ENCODE measurements at regions not wholly inside any gene's neighbourhood (a gene's known extent, or its start where the extent isn't known, plus 50 kb on each side); places are given as distances from the start of the nearest gene placed in this dataset.

DNA sequence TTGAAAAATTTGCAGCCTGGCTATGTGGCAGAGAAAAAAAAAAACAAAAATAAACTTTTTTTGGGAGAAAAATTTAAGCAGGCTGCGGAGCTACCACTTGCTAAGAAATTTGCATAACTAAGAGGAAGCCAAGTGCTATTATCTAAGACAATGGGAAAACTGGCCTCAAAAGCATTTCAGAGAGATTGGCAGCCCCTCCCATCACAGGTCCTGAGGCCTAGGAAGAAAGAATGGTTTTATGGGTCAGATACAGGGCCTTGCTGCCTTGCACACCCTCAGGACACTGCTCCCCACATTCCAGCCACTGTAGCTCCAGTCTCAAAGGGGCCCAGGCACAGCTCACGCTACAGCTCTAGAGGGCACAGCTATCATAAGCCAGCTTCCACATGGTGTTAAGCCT lies 777.9 kb downstream of the TENT5A start:
- Histone ChIP-seq H4K20me1 (ENCODE audit: insufficient read depth) (no peaks in the 10 kb centered on the region), H3K4me3 (ENCODE audit: low read length) (no peak overlapping the region), H3K9ac (ENCODE audit: low read length) (no peak overlapping the region), H3K27ac (ENCODE audit: low read length) (no peak overlapping the region), H3K79me2 (replicated peaks; ENCODE audit: insufficient read depth, low read length) (no peaks in the 10 kb centered on the region), H3F3A (ENCODE audit: insufficient read depth, low read length, poor library complexity, severe bottlenecking) (no peaks in the 10 kb centered on the region), H3K9me2 (ENCODE audit: insufficient read depth, low read length) (no peaks in the 10 kb centered on the region), H2AFZ (ENCODE audit: low read depth, low read length) (no peak overlapping the region), H3K27me3 (ENCODE audit: insufficient read depth, low read depth, low read length) (no peaks in the 10 kb centered on the region), H3K9me3 (ENCODE audit: low read length) (no peaks in the 10 kb centered on the region), H3K36me3 (ENCODE audit: insufficient read depth, low read length) (no peaks in the 10 kb centered on the region), H3K4me2 (ENCODE audit: low read length) (no peak overlapping the region)
- TF ChIP-seq EP300 (conservative IDR thresholded peaks at IDR 0.05; ENCODE audit: poor library complexity, severe bottlenecking) (no peak), SMC3 (conservative IDR thresholded peaks at IDR 0.05; ENCODE audit: poor library complexity) (no peak), TAF1 (IDR thresholded peaks at IDR 0.05; ENCODE audit: low read depth) (no peak), EZH2 (IDR thresholded peaks at IDR 0.05; ENCODE audit: borderline replicate concordance, insufficient read depth, low read length, poor library complexity, severe bottlenecking) (no peak), RAD21 (conservative IDR thresholded peaks at IDR 0.05) (no peak), POLR2AphosphoS5 (IDR thresholded peaks at IDR 0.05) (no peak), MXI1 (conservative IDR thresholded peaks at IDR 0.05; ENCODE audit: poor library complexity, severe bottlenecking) (no peak)
- TF ChIP-seq, protein P1, sequence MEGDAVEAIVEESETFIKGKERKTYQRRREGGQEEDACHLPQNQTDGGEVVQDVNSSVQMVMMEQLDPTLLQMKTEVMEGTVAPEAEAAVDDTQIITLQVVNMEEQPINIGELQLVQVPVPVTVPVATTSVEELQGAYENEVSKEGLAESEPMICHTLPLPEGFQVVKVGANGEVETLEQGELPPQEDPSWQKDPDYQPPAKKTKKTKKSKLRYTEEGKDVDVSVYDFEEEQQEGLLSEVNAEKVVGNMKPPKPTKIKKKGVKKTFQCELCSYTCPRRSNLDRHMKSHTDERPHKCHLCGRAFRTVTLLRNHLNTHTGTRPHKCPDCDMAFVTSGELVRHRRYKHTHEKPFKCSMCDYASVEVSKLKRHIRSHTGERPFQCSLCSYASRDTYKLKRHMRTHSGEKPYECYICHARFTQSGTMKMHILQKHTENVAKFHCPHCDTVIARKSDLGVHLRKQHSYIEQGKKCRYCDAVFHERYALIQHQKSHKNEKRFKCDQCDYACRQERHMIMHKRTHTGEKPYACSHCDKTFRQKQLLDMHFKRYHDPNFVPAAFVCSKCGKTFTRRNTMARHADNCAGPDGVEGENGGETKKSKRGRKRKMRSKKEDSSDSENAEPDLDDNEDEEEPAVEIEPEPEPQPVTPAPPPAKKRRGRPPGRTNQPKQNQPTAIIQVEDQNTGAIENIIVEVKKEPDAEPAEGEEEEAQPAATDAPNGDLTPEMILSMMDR (IDR thresholded peaks at IDR 0.05; ENCODE audit: poor library complexity, severe bottlenecking), result no peak
- TF ChIP-seq, protein P2, sequence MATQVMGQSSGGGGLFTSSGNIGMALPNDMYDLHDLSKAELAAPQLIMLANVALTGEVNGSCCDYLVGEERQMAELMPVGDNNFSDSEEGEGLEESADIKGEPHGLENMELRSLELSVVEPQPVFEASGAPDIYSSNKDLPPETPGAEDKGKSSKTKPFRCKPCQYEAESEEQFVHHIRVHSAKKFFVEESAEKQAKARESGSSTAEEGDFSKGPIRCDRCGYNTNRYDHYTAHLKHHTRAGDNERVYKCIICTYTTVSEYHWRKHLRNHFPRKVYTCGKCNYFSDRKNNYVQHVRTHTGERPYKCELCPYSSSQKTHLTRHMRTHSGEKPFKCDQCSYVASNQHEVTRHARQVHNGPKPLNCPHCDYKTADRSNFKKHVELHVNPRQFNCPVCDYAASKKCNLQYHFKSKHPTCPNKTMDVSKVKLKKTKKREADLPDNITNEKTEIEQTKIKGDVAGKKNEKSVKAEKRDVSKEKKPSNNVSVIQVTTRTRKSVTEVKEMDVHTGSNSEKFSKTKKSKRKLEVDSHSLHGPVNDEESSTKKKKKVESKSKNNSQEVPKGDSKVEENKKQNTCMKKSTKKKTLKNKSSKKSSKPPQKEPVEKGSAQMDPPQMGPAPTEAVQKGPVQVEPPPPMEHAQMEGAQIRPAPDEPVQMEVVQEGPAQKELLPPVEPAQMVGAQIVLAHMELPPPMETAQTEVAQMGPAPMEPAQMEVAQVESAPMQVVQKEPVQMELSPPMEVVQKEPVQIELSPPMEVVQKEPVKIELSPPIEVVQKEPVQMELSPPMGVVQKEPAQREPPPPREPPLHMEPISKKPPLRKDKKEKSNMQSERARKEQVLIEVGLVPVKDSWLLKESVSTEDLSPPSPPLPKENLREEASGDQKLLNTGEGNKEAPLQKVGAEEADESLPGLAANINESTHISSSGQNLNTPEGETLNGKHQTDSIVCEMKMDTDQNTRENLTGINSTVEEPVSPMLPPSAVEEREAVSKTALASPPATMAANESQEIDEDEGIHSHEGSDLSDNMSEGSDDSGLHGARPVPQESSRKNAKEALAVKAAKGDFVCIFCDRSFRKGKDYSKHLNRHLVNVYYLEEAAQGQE (IDR thresholded peaks at IDR 0.05; ENCODE audit: borderline replicate concordance), result no peak

DNA sequence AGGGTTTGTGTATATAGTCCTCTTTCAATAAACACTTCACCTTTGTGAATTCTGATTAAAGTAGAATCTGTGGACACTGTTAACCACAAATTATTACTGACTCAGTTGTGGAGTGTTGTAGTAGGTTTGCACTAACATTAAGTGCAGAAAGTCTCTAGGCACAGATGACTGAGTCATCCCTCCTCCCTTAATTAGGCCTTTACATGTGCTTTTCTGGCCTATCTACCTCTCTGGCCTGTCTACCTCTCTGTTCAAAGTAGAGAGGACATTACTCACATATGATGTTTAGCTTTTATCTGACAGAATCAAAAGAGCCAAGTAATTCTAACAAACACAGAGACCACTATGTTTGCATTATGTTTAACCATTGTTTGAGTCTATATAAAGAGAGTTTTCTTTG lies 783.0 kb downstream of the TENT5A start:
- no peak overlapping the region for H3K27ac ChIP-seq (ENCODE audit: low read length)
- TF ChIP-seq, protein P2 (IDR thresholded peaks at IDR 0.05; ENCODE audit: borderline replicate concordance), result no peak
- TF ChIP-seq SMC3 (conservative IDR thresholded peaks at IDR 0.05; ENCODE audit: poor library complexity), result no peak
- no peak for TF ChIP-seq EP300 (conservative IDR thresholded peaks at IDR 0.05; ENCODE audit: poor library complexity, severe bottlenecking)
- TF ChIP-seq, protein P1 (IDR thresholded peaks at IDR 0.05; ENCODE audit: poor library complexity, severe bottlenecking), result no peak
- TF ChIP-seq RAD21 (conservative IDR thresholded peaks at IDR 0.05), result no peak
- TF ChIP-seq TAF1 (IDR thresholded peaks at IDR 0.05; ENCODE audit: low read depth), result no peak
- TF ChIP-seq POLR2AphosphoS5 (IDR thresholded peaks at IDR 0.05), result no peak
- TF ChIP-seq MXI1 (conservative IDR thresholded peaks at IDR 0.05; ENCODE audit: poor library complexity, severe bottlenecking), result no peak
- no peak for TF ChIP-seq EZH2 (IDR thresholded peaks at IDR 0.05; ENCODE audit: borderline replicate concordance, insufficient read depth, low read length, poor library complexity, severe bottlenecking)
- H3K9me2 ChIP-seq (ENCODE audit: insufficient read depth, low read length), result no peaks in the 10 kb centered on the region
- H3K27me3 ChIP-seq (ENCODE audit: insufficient read depth, low read depth, low read length), result no peaks in the 10 kb centered on the region
- H3K9me3 ChIP-seq (ENCODE audit: low read length), result no peaks in the 10 kb centered on the region
- H3K79me2 ChIP-seq (replicated peaks; ENCODE audit: insufficient read depth, low read length), result no peaks in the 10 kb centered on the region
- no peak overlapping the region for H3K4me2 ChIP-seq (ENCODE audit: low read length)
- no peak overlapping the region for H2AFZ ChIP-seq (ENCODE audit: low read depth, low read length)
- no peaks in the 10 kb centered on the region for H3K36me3 ChIP-seq (ENCODE audit: insufficient read depth, low read length)
- H3K9ac ChIP-seq (ENCODE audit: low read length), result no peak overlapping the region
- no peaks in the 10 kb centered on the region for H4K20me1 ChIP-seq (ENCODE audit: insufficient read depth)
- H3F3A ChIP-seq (ENCODE audit: insufficient read depth, low read length, poor library complexity, severe bottlenecking), result no peaks in the 10 kb centered on the region
- H3K4me3 ChIP-seq (ENCODE audit: low read length), result no peak overlapping the region
